Inflammatory macrophage treated with lipopolysaccharide for 1 hour (primary cell): ENCODE measurements at regions not wholly inside any gene's neighbourhood (a gene's known extent, or its start where the extent isn't known, plus 50 kb on each side); places are given as distances from the start of the nearest gene placed in this dataset.
"Not testable (repeated sequence)": the region's sequence is repeated elsewhere in the genome, so short reads cannot be mapped to it uniquely, and the experiment has no call there.

Source experiments
- DNase-seq, 2 donors: peaks; one replicate each; pipeline ENCODE4 v3.0.0-alpha.2; 2020 to 2022

DNA sequence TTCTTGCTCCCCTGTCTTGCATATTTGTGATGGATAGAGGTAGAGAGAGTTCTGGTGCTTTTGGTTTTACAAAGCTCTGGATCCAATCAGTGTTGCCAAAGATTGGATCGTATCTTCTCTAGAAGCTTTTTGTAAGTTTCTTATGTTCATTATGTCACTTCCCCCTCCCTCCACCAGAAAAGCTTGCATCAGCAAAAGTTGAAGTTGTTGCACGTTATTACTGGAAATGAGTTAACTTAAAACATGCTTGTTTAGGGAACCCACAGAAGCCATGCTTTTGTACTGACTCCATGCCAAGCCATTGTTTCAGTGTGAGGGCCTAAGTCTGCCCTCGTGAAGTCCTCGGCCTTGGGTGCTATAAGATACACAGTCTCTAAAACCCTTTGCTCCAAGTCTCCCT is 186.5 kb downstream of the ERCC6L2 start:
- DNase-seq = peak; percentile 62 to 78

DNA sequence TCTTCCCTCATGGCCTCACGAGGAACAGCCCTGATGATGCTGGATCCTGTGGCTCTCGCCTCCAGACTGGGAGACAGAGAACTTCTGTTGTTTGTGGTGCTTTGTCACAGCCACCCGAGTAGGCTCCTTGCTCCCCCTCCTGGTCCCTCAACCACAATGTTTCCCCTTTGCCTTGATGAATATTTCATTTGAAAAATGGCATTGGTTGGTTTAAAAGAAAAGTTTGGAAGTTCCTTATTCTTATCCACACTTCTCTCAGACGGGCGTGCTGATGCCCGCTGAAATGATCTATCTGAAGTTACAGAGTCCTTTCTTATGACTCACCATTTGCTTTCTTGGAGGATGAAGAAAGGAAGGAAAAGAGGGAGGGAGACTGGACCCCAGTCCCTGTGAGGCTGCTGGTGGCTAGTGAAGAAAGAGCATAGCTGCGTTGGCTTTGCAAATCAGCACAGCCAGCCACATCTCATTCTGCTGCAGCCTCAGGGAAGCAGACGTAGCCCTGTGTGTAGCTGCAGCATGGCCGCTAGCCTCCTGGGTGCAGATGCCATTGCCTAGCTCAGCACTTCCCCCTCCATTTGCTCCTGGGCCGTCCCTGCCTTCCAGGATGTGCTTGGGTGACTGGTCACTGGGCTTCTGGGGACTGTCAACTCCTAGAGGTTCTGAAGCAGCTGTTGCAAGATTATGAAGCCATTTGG is 185.9 kb downstream of the ERCC6L2 start:
- peak; percentile 66 to 78 for DNase-seq

DNA sequence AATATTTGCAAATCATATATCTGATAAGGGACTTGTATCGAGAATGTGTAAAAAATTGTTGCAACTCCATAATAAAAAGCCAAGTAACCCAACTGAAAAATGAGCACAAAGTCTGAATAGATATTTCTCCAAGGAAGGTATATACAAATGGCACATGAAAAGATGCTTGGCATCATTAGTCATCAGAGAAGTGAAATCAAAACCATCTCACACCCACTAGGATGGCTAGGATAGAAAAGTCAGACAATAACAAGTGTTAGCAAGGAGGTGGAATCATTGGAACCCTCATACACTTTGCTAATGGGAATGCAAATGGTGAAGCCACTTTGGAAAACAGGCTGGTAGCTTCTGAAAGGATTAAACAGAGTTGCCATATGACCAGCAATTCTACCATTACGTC is 182.7 kb downstream of the ERCC6L2 start:
- no peak for DNase-seq

DNA sequence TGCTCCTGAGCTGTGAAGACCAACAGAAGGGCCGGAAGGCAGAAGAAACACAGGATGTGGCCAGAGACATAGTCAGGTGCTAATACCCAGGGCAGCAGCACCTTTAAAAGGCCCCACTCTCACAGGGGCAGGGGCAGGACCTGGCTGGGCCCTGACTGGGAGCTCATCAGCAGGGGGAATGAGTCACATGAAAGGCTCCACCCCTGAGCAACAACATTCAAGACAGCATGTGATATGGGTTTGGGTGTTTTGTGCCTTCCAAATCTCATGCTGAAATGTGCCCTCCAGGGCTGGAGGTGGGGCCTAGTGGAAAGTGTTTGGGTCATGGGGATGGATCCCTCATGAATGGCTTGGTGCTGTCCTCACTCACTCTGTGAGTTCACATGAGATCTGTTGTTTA is 181.7 kb downstream of the ERCC6L2 start:
- no peak for DNase-seq

DNA sequence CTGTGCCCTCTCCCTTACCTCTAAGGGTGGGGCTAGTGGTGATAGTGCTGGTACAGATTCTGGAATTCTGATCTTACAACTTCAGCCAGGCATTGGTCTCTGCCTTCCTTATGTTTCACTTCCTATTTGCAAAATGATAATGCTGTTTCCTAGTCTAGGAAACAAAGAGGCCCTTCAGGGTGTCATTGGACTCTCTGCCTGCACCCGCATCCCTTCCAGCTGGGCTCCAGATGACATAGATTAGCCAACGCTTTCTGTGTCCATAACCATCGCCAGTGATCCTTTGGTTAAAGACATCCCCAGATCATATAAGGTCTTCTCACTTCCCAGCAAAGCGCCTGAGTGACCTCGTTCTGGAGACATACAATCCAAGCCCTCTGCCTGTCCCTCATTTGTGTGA is 180.7 kb downstream of the ERCC6L2 start:
- DNase-seq = no peak

DNA sequence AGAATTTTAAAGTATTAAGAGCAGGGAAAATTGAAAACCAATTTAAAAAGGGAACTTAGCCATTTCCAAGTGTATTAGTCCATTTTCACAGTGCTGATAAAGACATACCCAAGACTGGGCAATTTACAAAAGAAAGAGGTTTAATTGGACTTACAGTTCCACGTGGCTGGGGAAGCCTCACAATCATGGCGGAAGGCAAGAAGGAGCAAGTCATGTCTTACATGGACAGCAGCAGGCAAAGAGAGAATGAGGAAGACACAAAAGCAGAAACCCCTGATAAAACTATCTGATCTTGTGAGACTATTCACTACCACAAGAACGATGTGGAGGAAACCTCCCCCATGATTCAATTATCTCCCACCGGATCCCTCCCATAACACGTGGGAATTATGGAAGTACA is 178.8 kb downstream of the ERCC6L2 start:
- not testable (repeated sequence) for DNase-seq

DNA sequence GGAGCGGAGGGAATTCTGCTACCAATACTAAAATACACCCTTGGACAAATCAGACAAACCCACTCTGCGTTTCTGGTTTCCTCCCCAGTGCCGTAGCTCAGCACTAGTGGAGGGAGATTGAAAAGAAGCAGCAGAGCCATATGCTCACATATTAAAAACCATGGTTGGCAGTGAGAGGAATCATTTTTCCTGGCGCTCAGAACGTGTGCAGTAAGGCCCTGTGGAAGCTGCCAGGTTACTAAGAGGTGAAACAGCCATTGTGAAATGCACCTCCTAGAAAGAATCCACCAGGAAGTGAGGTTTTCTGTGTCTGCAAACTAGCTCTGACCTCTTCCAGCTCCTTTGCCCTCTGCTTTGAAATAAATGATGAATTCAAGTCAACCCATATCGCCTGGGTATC is 177.2 kb downstream of the ERCC6L2 start:
- DNase-seq = no peak

DNA sequence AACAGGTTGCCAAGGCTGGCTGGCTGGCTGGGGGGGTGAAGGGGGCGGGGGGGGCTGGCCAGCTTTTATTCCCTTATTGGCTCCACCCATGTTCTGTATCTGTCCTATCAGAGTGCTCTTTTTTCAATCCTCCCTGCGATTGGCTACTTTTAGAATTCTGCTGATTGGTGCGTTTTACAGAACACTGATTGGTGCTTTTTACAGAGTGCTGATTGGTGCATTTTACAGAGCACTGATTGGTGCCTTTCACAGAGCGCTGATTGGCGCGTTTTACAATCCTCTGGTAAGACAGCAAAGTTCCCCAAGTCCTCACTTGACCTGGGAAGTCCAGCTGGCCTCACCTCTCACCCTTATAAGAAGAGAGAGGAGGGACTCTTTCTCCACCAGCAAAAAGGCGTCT is 175.9 kb downstream of the ERCC6L2 start:
- peak; percentile 23 to 79 for DNase-seq

DNA sequence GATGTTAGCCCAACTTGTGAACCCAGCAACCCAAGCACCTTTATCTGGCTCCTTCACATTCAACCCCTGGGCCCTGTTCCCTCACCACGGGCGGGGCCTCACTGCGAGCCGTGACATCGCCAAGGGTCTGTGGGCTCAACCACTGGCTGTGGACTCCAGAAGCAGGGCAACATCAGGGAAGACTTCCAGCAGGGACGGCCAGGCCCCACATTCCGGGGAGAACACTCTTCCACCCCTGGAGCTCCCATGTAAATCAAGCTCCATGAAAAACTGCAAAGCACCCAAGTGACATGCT is 175.3 kb downstream of the ERCC6L2 start:
- DNase-seq = no peak

DNA sequence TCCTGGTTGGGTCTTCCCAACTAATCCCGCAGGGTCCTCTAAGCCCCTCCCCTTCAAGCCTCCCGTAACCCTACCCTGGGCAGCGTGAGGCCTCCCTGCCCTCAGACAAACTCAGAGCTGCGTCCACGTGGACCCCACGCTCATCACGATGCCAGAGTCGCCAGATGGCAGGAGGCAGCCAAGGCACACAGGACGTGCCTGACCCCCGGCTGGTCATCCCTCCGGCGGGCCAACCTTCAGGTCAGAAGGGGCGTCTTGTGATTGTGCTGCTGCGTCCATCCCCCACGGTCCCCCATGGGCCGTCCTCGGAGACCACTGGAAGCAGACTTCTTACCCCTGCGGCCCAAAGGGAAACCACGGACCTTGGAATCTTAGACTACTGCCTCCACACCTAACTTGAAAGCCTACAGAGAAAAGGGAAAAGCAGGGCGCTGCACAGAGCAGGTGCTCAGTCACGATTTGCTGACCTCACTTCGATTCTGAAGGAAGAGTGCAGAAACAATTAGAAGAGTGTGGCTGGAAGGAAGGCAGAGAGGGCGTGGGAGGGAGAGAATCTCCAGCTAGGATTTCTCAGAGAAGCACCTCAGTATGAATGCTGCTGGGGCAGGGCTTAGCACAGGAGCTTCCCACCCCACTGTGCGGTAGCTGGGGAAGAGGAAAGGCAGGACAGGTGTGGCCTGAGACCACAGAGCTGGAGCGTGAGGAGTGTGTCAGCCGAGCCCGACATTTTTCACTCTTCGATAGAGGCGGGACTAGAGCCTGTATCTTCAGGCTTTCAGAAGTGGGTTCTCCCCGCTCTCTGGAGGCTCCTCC is 174.8 kb downstream of the ERCC6L2 start:
- DNase-seq = no peak

DNA sequence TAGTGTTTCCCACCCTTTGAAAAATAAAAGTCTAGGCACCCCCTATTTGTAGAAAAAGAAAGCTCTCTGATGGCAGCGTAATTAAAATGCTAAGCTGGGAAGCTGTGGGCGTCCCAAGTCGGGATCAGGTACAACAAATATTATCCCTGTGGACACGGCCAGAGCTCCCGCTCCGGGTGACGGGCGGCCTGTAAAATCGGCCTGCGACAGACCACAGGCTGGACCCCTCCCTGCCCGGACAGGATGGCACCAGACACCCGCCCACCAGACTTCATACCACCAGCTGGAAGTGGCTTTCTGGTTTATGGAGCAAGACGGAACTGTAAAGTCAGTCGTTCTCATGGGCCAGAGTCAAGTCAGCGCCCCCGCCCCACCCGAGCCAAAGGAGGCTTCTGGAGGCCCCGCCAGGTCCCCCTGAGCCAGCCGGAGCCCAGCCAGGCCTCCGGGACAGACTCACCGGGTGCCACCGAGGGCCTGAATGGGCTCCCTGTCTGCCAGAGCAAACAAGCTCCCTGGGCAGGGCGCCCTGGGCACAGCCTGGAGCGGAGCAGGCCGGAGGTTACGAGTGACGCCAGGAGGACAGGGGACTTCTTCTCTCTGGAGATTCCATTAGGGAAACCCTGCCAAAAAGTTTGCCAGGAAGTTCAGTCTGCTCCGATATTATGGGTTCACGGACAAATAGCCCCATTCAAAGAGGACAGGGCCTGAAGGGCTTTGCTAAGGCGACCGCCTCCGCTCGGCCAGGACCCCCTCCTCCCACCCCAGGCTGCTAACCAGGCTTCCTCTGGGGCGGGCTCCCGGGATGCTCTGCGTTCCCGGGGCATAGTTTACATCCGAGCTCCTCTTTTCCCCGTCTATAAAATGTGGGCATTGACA is 173.7 kb downstream of the ERCC6L2 start:
- no peak for DNase-seq

DNA sequence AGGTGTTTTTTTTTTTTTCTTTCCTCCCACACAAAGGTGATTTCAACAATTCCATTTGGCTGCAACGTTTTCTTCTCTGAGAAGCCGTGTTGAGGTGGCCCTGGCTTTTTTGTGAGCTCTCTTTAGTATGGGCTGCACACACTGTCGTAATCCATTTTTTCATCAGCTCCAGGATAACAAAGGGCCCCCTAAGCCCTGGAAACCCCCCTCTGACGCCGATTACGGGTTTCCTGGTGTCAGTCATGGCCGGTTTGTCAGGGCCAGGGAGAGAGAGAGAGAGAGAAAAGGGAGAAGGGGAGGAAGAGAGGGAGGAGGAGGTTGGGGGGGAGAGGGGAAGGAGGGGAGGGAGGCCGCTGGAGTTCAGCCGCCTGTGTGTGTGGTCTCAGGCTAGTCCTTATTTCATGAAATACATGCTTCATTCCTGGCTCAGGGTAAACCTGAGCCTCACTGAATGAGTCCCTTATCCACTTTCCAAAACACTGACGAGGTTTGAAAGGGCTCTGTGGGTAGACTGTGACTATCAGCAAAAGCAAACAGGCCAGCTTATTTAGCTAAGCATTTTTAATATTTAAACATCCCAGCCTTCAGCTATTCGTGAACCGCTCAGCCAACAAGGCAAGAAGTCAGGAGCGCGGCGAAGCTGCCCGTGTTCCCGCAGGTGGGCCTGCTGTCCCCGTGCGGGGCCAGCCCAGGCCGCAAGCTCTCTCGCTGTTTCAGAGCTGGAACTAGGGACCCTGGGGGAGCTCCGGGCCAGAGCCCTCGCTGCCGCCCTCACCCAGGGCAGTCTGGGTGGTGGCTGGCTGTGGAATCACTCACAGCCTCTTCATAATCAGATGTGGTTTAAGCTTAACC is 172.8 kb downstream of the ERCC6L2 start:
- peak in 1 of 2 donors; percentile 59 for DNase-seq

DNA sequence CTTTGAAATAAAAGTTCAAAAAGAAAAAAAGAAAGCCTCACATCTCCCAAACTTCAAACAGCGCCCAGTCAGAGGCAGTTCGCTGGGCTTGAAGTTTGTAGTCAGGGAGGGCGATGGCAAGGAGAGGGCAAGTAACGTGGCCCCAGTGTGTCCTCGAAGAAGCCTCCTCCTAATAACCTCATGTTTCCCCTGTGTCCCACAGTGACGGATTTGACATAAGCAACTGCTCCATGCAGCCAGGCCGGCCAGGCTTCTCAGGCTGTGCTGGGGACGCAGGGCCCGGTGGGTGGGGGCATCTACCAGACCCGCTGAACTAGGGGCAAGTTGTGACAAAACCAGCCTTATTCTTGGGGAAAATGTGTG is 172.2 kb downstream of the ERCC6L2 start:
- DNase-seq = no peak

DNA sequence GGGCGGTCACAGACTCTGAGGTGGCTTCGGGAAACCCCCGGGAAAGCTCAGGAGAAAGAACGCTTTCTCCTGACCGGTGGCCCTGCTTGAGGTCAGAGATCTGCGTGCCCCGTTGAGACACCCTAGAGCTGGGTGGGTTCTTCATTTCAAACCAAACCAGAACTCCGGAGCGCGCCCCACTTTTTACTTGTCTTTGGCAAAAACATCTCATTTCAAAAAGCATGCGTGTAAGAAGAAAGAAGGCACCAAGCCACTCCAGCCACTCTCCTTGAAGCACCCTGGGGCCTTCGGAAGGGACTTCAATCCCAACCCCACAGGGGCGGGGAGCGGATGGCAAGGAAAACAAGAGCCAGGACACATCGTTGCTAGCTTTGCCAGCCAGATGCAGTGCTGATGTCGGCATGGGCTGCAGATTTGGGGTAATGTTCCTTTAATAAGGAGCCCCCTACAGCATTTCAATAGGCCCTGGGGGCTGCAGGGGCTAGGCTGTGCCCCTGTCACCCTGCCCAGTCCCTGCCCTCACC is 171.7 kb downstream of the ERCC6L2 start:
- no peak for DNase-seq

DNA sequence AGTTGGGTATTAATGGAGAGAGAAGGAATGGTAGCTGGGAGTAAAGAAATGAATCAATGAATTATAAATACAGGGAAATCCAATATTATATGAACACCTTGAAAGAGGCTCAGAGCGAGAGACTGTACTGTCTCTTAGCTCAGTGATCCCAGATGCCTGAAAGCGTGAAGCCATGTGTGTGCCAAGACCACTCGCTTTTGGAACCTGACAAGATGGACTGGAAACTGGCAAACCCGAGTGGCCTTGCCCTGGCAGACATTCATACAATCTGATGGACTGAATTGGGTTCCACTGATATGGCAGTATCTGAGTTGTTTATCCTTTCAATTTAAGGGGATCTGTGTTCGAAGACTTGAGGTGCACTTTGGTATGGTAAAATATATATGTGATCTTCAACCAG is 170.3 kb downstream of the ERCC6L2 start:
- no peak for DNase-seq

DNA sequence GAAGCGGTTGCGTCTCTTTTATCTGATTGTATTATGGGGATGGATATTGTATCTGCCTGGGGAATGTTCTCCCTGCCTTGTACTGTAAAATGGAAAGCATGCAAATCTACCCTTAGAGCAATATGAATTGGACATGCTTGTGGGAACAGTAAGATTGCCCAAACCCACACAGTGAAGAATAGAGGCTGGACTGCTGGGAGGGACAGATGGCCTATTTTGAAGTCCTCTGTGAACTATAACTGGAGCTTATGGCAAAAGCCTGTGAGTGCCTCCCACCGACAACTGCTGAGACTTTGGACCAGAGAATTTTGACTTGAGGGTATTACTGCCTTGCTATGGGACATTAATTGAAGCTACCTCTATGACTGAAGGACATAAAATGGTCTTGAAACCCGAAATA is 168.9 kb downstream of the ERCC6L2 start:
- DNase-seq = no peak

DNA sequence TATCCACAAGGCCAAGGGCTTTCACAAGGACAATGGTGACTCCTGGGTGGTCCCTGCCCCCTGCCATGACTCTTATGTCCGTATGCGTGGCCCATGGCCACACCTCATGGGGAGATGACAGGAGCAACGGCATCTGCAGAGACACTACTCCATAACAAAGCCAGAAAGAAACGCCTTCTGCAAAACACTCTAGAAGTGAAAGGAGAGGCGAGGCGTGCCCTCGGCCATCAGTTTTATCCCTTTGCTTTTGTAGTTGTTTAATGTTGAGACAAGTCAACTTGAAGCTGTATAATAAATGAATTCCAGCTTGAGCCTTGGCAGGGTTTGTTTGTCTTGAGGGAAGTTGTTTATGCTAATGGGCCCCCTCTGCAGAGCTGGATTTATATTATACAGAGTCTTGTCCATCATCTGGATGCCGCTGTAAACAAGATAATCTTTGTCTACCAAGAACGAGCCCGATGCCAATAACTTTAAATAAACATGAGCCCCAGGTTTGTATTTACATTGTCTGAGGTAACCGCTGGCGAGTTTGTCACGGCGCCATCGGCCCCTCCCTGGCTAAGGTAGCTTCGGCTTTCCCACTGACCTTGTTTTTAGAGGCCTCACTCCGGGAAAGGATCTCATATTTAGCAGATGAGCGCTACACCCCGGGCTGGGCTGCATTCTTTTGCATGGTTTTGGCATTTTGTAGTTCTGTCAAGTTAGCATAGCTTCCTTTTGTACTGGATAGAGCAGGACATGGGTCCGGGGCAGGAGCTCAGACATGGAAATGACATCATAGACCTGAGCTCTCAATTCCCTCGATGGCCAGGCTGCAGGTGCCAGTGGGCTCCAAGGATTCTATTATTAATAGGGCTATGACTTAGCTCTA is 165.3 kb downstream of the ERCC6L2 start:
- DNase-seq = no peak

DNA sequence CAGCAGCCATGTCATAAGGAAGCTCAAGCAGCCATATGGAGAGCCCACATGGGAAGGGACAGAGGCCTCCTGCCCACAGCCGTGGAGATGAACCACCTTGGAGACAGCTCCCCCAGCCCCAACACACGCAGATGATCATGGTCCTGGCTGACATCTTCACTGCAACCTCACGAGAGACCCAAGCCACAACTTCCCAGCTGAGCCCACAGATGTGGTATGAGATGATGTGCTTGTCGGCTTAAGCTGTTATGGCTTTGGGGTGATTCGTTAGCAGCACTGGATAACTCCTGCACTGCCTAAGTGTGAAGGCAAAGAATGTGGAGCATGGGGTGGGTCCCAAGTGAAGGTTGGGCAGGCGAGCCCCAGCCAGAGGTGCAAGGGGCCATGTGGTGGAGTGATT is 163.4 kb downstream of the ERCC6L2 start:
- no peak for DNase-seq

DNA sequence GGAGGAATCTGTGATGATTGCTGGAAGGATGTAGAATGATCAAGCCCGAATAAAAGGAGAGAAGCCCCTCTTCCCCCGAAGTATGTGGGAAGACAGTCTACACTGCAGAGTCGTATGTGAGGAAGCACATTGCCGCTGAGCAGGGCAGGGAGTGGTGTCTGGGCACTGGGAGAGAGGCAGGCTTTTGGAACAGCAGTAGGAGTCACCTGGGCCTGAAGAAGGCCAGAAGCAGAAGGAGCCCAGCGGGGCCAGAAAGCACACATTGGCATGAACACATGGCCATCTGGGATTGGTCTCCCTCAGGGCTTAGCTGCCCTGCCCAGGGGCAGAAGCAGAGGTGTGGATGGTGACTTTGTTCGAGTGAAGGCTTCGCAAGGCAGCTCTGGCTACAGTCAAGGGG is 162.8 kb downstream of the ERCC6L2 start:
- no peak for DNase-seq

DNA sequence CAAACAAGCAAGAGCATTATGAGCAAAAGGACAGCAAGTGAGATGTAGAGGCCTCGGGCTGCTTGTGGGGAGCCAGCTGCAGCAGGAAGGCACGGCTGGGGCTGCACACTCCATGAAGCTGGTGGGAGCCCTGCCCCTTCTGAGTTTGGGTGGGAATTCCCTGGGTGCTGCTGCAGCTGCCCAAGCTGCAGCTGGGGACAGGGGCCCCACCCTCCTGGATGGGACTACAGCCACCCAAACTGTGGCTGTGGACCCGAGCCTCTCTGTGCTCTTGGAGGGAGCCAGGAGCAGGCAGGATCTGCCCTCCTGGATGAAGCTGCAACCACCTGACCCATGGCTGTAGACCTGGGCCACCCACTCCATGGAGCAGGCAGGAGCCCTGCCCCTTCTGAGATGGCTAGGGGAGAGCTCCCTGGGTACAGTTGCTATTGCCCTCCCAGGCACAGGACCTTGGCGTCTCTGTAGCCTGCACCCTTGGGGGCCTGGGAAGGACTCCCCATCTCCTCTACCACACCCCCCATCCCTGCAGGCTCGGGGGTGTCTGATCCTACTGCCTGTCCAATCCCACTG is 159.1 kb downstream of the ERCC6L2 start:
- no peak for DNase-seq

DNA sequence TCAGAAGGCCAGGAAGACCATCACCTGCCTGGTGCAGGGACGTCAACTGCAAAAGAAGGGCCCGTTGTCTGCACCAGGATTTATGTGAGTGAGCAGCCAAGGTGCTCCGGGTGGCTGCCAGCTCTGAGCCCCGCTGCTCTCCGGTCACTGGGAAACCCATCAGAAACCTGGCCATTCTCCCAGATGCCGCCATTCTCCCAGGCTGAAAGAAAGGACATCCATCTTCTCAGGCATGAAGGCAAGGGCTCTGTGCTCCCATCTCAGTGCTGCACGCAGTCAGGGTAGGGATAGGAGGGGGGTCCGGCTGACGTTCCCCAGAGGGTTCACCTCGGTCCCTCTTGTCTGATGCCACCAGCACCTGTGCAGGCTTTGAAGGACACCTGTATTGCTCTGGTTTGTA is 158.4 kb downstream of the ERCC6L2 start:
- no peak for DNase-seq
